ENCODE measurements at regions not wholly inside any gene's neighbourhood (a gene's known extent, or its start where the extent isn't known, plus 50 kb on each side); places are given as distances from the start of the nearest gene placed in this dataset.

DNA sequence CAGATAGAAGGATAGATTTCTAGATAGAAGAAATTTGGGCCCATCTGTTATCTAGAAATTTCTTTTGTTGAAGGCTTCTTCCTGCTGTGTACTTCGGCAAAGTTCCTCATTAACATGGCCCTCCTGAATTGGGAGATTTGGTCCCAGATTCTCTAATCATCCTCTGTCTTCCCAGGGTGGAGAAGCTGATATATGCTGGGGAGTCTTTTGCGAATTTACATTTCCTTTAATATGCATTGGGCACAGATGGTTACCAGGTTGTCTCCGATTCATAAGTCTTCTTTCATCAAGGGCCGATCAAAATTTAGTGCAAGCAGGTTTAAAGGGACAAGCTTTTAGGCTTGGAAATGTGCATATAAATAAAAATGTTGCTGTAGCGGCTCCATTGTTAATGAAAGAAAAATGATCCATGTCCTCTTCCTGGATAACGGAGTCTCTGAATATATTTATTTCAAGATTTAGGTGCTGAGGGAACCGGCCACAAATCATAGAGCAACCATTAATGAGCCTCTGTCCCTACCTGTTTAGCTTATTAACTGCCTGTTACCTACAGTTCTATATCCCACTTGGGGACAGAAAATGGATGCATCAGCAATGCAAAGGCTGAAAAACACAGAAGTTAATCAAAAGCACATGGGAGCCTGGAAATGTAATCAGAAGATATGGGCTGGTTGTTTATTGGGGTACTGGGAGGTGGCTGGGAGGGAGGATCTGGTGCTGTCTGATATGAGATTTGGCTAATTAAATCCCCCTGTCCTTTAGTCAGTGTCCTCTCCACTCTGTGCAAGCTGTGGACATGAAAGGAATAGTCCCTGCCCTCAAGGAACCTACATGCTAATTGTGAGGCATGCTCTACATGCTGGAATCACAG, 234.7 kb downstream of the MAN2A1 start (continued):
- no peak for TF ChIP-seq REST (IDR thresholded peaks at IDR 0.05; ENCODE audit: unreplicated experiment)
- TF ChIP-seq ZNF114 (CRISPR knock-in tag; IDR thresholded peaks at IDR 0.05): no peak
- TF ChIP-seq EZH2phosphoT487 (IDR thresholded peaks at IDR 0.05; ENCODE audit: unreplicated experiment): no peak
- no peak for TF ChIP-seq POLR2AphosphoS5 (IDR thresholded peaks at IDR 0.05; ENCODE audit: low read depth)
- no peak for TF ChIP-seq STAT1 (IDR thresholded peaks at IDR 0.05; ENCODE audit: unreplicated experiment)
- no peak for TF ChIP-seq NANOG (IDR thresholded peaks at IDR 0.05; ENCODE audit: borderline replicate concordance)

DNA sequence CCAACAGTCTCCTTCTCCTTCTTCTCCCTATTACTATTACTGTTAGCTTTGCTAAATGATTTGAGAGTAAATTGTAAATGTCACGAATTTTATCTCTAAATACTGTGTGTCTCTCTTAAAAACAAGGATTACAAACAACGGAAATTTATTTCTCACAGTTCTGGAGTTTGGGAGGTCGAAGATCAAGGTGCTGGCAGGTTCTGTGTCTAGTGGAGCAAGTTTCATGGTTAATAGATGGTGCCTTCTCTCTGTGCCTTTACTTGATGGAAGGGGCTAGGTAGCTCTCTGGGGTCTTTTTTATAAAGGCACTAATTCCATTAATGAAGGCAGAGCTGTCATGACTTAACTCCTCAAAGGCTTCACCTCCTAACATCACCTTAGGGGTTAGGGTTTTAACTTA, 237.9 kb downstream of the MAN2A1 start:
- no peaks in the 10 kb centered on the region for H3K79me2 ChIP-seq (replicated peaks; ENCODE audit: insufficient read depth)
- no peak overlapping the region for H3K4me3 ChIP-seq
- Mint-ChIP-seq H3K4me1 (peaks cover 13% of the 10 kb centered on the region), H3K27me3 (ENCODE audit: insufficient read depth, low read depth, poor library complexity) (peaks cover 5% of the 10 kb centered on the region), H3K4me3 (no peak overlapping the region), H3K9me3 (no peaks in the 10 kb centered on the region), H3K36me3 (ENCODE audit: low read depth) (no peaks in the 10 kb centered on the region), H3K27ac (no peak overlapping the region)
- no peak overlapping the region for H3K27ac ChIP-seq (ENCODE audit: low read depth)
- H4K20me1 ChIP-seq (replicated peaks; ENCODE audit: insufficient read depth): no peaks in the 10 kb centered on the region
- H2AFZ ChIP-seq: peak overlapping the region; percentile 6; the same call in 1 of the 2 replicates
- no peaks in the 10 kb centered on the region for H3K9me2 ChIP-seq (ENCODE audit: insufficient read depth)
- no peaks in the 10 kb centered on the region for H3F3A ChIP-seq (replicated peaks; ENCODE audit: low read depth)
- H3K4me1 ChIP-seq (ENCODE audit: insufficient read depth): peaks cover 6% of the 10 kb centered on the region; the same call in 1 of the 2 replicates
- H3K27me3 ChIP-seq (ENCODE audit: insufficient read depth): no peaks in the 10 kb centered on the region
- no peak overlapping the region for H3K4me2 ChIP-seq
- DNase-seq (ENCODE audit: low spot score) (no peak), ATAC-seq (no peak)
- no peaks in the 10 kb centered on the region for H3K36me3 ChIP-seq (ENCODE audit: insufficient read depth)
- TF ChIP-seq, protein P1, sequence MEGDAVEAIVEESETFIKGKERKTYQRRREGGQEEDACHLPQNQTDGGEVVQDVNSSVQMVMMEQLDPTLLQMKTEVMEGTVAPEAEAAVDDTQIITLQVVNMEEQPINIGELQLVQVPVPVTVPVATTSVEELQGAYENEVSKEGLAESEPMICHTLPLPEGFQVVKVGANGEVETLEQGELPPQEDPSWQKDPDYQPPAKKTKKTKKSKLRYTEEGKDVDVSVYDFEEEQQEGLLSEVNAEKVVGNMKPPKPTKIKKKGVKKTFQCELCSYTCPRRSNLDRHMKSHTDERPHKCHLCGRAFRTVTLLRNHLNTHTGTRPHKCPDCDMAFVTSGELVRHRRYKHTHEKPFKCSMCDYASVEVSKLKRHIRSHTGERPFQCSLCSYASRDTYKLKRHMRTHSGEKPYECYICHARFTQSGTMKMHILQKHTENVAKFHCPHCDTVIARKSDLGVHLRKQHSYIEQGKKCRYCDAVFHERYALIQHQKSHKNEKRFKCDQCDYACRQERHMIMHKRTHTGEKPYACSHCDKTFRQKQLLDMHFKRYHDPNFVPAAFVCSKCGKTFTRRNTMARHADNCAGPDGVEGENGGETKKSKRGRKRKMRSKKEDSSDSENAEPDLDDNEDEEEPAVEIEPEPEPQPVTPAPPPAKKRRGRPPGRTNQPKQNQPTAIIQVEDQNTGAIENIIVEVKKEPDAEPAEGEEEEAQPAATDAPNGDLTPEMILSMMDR (conservative IDR thresholded peaks at IDR 0.05; ENCODE audit: low read depth in 2 of 2): no peak
- TF ChIP-seq REST (IDR thresholded peaks at IDR 0.05; ENCODE audit: unreplicated experiment) (no peak), POLR2AphosphoS5 (IDR thresholded peaks at IDR 0.05; ENCODE audit: low read depth) (no peak)
- TF ChIP-seq, protein P2, sequence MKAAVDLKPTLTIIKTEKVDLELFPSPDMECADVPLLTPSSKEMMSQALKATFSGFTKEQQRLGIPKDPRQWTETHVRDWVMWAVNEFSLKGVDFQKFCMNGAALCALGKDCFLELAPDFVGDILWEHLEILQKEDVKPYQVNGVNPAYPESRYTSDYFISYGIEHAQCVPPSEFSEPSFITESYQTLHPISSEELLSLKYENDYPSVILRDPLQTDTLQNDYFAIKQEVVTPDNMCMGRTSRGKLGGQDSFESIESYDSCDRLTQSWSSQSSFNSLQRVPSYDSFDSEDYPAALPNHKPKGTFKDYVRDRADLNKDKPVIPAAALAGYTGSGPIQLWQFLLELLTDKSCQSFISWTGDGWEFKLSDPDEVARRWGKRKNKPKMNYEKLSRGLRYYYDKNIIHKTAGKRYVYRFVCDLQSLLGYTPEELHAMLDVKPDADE (IDR thresholded peaks at IDR 0.05): no peak

Data from GM23338 (cell line).